HG02588 (cell line): ENCODE measurements at regions not wholly inside any gene's neighbourhood (a gene's known extent, or its start where the extent isn't known, plus 50 kb on each side); places are given as distances from the start of the nearest gene placed in this dataset.
"Not testable (repeated sequence)": the region's sequence is repeated elsewhere in the genome, so short reads cannot be mapped to it uniquely, and the experiment has no call there.

Source experiments
- ATAC-seq: cut with Tn5 transposase; IDR thresholded peaks from one replicate; pipeline ENCODE4 v1.9.1; 2021; ENCODE audit warnings: mild to moderate bottlenecking, moderate library complexity; ENCODE audit not compliant: unreplicated experiment

- no peak for ATAC-seq
These were observed 237.6 kb downstream of the IKZF2 start for GRCh38 chr2:212913640-212914306.

GRCh38 chr2:212912445-212913103, 238.8 kb downstream of the IKZF2 start:
- ATAC-seq = no peak

DNA sequence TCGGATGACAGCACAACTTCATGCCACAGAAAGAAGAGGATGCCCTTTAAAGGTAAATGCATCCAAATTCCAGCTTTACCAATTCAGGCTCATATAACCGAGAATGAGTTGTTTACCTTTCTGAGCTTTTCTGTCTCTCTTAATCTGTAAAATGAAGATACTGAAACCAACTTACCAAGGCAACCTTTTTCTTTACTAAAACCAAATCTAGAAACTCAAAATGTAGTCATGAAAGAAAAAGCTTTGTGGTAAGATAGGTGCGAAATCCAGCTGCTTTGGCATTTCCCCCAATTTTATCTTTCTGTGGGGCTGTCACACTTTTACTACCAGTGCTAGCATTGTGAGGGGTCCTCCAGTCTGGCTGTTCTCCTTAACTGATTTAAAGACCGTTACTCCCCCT, 240.4 kb downstream of the IKZF2 start:
- ATAC-seq = no peak

GRCh38 chr2:212908682-212909435, 242.6 kb downstream of the IKZF2 start:
- ATAC-seq = no peak

DNA sequence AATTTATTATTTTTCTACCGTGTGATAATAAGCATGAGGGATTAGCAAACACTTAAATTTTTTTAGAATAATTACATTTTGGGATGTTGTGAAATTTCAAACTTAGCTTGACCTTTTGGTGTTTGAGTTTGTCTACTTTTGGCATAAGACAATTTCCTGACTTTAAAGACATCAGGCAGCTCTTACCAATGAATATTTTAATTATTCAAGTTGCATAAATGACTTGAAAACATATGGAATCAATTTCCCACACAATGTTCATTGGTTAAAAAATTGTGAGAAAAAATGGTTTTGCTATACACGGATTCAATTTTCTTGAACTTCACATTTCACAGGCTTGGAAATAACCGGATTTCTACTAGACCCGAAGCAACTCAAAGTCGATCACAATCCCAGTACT, 243.4 kb downstream of the IKZF2 start:
- no peak for ATAC-seq

DNA sequence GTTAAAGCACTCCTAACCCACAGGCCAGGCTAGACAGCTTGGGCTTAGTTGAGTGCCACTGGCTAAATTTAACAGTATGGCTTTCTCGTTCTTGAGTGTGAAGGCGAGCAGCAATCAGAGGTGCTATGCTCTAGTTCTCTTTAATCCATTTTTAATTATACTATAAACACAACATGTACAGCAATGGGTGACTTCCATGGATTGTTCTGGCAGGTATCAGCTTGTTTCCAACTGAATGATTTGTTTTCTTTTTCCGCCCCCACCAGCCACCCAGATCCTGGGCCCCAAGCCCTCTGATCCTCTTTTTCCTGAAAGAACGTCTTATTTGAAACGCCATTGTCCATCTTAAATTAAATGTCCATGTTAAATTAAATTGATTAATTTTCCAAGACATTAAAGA, 244.8 kb downstream of the IKZF2 start:
- ATAC-seq = no peak

- no peak for ATAC-seq
These were observed 245.7 kb downstream of the IKZF2 start for GRCh38 chr2:212905640-212906201.

GRCh38 chr2:212904646-212905045, 246.8 kb downstream of the IKZF2 start:
- peak; percentile 57 for ATAC-seq

GRCh38 chr2:212903413-212903812, 248.0 kb downstream of the IKZF2 start:
- ATAC-seq = no peak

DNA sequence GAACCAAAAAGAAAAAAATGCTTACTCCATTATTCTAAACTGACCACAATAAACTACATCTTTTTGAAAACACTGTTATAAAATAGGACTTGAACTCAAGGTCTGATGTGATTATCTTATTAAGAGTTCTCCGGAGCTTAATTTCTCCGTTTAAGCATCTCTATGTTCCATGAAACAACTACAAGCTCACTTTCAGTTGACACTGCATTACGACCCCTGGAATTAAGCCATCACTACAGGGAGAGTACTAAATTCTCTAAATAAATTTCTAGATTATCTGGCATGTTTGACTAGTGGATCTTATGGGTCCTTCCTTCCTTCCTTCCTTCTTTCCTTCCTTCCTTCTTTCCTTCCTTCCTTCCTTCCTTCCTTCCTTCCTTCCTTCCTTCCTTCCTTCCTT, 249.0 kb downstream of the IKZF2 start:
- ATAC-seq = no peak

DNA sequence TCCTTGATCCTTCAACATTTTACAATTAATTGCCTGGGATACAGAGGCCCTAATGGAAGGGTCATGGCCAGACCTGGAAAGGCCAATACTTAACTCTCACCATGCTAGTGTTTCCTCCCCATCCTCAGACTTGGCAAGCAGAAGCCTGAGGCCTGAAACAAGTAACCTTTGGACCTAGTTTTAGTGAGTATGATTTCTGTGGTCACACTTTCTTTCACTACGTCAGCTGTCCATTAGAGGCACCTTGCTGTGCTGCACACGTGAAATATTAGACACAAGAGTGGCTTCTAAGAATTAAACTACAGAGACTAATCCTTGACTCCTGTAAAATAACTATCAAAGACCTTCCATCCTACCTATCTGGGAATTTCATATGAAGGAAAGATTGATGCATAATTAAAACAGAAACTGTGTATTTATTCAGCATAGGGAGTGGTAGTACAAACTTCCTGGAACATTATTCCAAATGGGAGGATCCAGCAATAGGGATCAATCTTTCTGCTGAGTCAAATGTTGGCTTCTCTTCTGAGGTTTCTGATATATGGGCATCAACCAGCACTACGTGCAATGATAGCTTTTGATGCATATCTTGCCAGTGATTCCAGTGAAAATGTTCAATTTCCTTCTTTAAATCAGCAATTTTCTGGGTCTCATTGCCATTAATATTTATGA, 249.7 kb downstream of the IKZF2 start:
- ATAC-seq = no peak

- no peak for ATAC-seq
These were observed 250.7 kb downstream of the IKZF2 start for GRCh38 chr2:212900715-212901114.

DNA sequence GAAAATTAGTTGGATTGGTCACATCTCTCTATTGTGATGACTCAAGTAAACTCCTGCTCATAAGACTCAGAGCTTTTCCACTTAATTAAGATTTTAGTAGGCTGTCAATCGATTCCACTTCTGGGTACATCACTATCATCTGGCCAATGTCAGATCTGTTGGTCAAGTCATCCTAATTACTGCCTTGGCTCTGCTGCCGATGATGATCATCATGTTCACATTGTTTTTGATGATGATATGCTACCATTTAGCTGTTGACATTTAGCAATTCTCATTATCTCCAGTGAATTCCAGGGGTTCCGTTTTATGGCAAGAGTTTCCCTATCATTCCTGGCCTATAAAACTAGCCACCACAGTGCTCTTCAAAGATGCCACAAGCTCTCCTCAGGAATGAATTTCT, 253.4 kb downstream of the IKZF2 start:
- no peak for ATAC-seq

GRCh38 chr2:212897296-212897695, 254.1 kb downstream of the IKZF2 start:
- ATAC-seq = no peak

- ATAC-seq = no peak
These were observed 257.4 kb downstream of the IKZF2 start for GRCh38 chr2:212894026-212894425.

GRCh38 chr2:212893216-212893615, 258.2 kb downstream of the IKZF2 start:
- ATAC-seq = no peak

DNA sequence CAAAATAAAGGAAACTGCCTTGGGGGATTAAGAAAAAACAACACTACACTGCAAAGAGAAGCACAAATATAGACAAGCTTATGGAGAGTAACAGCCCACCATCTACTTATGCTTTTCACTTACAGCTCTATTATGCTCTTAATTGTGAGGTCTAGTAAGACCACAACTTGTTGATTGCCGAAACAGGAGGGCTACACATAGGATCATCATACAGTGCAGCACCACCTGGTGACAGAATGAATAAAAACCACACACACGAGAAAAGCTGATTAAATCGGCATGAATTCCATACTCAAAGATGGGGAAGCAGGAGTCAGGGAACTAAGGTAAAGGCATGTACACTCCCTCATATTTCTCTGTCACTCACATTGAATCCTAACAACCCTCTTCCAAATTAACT, 259.2 kb downstream of the IKZF2 start:
- ATAC-seq = no peak

DNA sequence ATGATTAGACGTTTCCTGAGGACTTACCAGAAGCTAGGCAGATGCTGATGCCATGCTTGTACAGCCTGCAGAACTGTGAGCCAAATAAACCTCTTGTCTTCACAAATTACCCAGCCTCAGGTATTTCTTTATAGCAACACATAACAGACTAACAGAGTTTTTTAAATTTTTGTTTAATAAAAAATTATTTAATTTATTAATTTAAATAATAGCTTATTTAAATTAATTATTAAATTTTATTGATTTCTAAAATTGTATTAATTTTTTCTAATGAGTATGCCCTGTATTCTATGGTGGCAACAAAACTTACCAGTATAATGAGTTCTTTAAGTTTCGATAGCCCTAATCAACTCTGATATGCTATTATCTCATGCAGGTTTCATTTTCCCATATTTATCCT, 259.8 kb downstream of the IKZF2 start:
- no peak for ATAC-seq

DNA sequence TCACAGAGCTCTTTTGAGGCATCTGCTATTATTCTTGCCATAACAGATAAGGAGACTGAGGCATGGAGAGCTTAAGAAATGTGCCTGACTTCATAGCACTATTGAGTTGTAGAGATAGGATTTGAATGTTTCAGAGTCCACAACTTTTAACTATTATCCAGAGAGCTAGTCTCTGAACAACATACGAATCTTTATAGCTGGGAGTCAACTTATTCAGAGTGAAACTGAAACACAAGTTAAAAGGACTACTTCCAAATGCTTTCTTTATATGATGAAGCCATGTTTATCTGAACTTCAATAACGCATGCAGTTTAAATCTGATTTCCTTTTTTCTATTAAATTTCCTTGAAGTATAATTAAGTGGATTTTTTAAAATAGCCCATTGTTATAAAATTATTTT, 268.8 kb downstream of the IKZF2 start:
- no peak for ATAC-seq

- ATAC-seq = not testable (repeated sequence)
These were observed 274.9 kb downstream of the IKZF2 start for GRCh38 chr2:212876556-212876955.

DNA sequence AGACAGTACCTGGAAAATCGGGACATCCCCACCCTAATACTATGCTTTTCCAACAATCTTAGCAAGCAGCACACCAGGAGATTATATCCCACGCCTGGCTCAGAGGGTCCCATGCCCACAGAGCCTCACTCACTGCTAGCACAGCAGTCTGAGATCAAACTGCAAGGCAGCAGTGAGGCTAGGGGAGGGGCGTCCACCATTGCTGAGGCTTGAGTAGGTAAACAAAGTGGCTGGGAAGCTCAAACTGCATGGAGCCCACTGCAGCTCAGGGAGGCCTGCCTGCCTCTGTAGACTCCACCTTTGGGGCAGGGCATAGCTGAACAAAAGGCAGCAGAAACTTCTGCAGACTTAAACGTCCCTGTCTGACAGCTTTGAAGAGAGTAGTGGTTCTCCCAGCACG, 275.5 kb downstream of the IKZF2 start:
- not testable (repeated sequence) for ATAC-seq
